Left ventricle myocardium inferior (tissue), 1 donor: ENCODE measurements at regions not wholly inside any gene's neighbourhood (a gene's known extent, or its start where the extent isn't known, plus 50 kb on each side); places are given as distances from the start of the nearest gene placed in this dataset.

Source experiments
- DNase-seq: peaks from one replicate; pipeline ENCODE4 v3.0.0-alpha.2; 2020
- H3K27ac ChIP-seq: fragments of 200-600 bp; replicated peaks from 2 replicates; pipeline ENCODE4 v1.8.0; 2021
- H3K27me3 ChIP-seq: fragments of 200-600 bp; 2 replicates; pipeline ENCODE4 v1.8.0; 2021; ENCODE audit warnings: low read depth
- H3K36me3 ChIP-seq: fragments of 200-600 bp; 2 replicates; pipeline ENCODE4 v1.8.0; 2021
- H3K4me1 ChIP-seq: fragments of 200-600 bp; 2 replicates; pipeline ENCODE4 v1.8.0; 2021
- H3K4me3 ChIP-seq: fragments of 200-600 bp; 2 replicates; pipeline ENCODE4 v1.8.0; 2021; ENCODE audit warnings: mild to moderate bottlenecking, moderate library complexity
- H3K9me3 ChIP-seq: fragments of 200-600 bp; replicated peaks from 2 replicates; pipeline ENCODE4 v1.8.0; 2021
- CTCF ChIP-seq: fragments of 200-600 bp; IDR thresholded peaks from 2 replicates; pipeline ENCODE4 v1.8.0; 2021; ENCODE audit warnings: antibody characterized with exemption, mild to moderate bottlenecking, borderline replicate concordance
- intact Hi-C: fragments of 100-400 bp; cut with micrococcal nuclease; formaldehyde crosslinking; loops from one replicate; pipeline ENCODE4 v1.11.0; 2022
- donor health status: DM: no; HTN: yes; CAD: no; lungs with severe emphysema.

GRCh38 chr1:194171596-194171995 lies 985.2 kb upstream of the B3GALT2 start:
- H3K4me1 ChIP-seq: no peaks in the 10 kb centered on the region
- no peak overlapping the region for H3K27ac ChIP-seq
- no peaks in the 10 kb centered on the region for H3K36me3 ChIP-seq
- intact Hi-C loops: no loop called here
- H3K9me3 ChIP-seq: peaks cover 10% of the 10 kb centered on the region
- DNase-seq: no peak
- no peak for TF ChIP-seq CTCF
- no peaks in the 10 kb centered on the region for H3K27me3 ChIP-seq
- no peak overlapping the region for H3K4me3 ChIP-seq

- DNase-seq: no peak
- intact Hi-C loops: no loop called here
- no peak overlapping the region for H3K4me3 ChIP-seq
- no peaks in the 10 kb centered on the region for H3K36me3 ChIP-seq
- H3K4me1 ChIP-seq: no peaks in the 10 kb centered on the region
- H3K27ac ChIP-seq: no peak overlapping the region
- H3K9me3 ChIP-seq: peaks cover 10% of the 10 kb centered on the region
- TF ChIP-seq CTCF: no peak
- no peaks in the 10 kb centered on the region for H3K27me3 ChIP-seq
Measured at GRCh38 chr1:194167956-194168640, 981.7 kb upstream of the B3GALT2 start.

GRCh38 chr1:194164755-194165154 lies 978.3 kb upstream of the B3GALT2 start:
- Histone ChIP-seq H3K4me1 (no peaks in the 10 kb centered on the region), H3K4me3 (no peak overlapping the region), H3K27ac (no peak overlapping the region), H3K36me3 (no peaks in the 10 kb centered on the region), H3K27me3 (no peaks in the 10 kb centered on the region), H3K9me3 (peaks cover 1% of the 10 kb centered on the region)
- no peak for DNase-seq
- intact Hi-C loops: no loop called here
- no peak for TF ChIP-seq CTCF

- no peak overlapping the region for H3K4me3 ChIP-seq
- DNase-seq: no peak
- TF ChIP-seq CTCF: no peak
- intact Hi-C loops: no loop called here
- no peak overlapping the region for H3K27ac ChIP-seq
- no peaks in the 10 kb centered on the region for H3K27me3 ChIP-seq
- no peaks in the 10 kb centered on the region for H3K4me1 ChIP-seq
- H3K36me3 ChIP-seq: no peaks in the 10 kb centered on the region
- peaks cover 26% of the 10 kb centered on the region for H3K9me3 ChIP-seq
Measured at GRCh38 chr1:194161591-194161990, 975.2 kb upstream of the B3GALT2 start.

- Histone ChIP-seq H3K4me3 (no peak overlapping the region), H3K4me1 (no peaks in the 10 kb centered on the region), H3K27me3 (no peaks in the 10 kb centered on the region), H3K27ac (no peak overlapping the region), H3K36me3 (no peaks in the 10 kb centered on the region), H3K9me3 (peaks cover 27% of the 10 kb centered on the region)
- intact Hi-C loops: no loop called here
- no peak for DNase-seq
- peak; percentile 18 for TF ChIP-seq CTCF
Measured at GRCh38 chr1:194159941-194160340, 973.5 kb upstream of the B3GALT2 start.
